H1 (cell line): ENCODE measurements at regions not wholly inside any gene's neighbourhood (a gene's known extent, or its start where the extent isn't known, plus 50 kb on each side); places are given as distances from the start of the nearest gene placed in this dataset.

Experiments used
- BACH1 ChIP-seq: IDR thresholded peaks from 2 replicates; pipeline ENCODE4 v1.6.1; 2012; ENCODE audit warnings: low read length, improper control_type of control experiment
- CBX5 ChIP-seq: fragments of 300-800, 300-1000 bp; sonication (generic); IDR thresholded peaks from 2 replicates; pipeline ENCODE4 v1.7.1; 2016; ENCODE audit warnings: antibody characterized with exemption, low read length, low read depth
- EP300 ChIP-seq, 2 experiments: IDR thresholded peaks; 1 replicate in 1 of 2; 2 replicates in 1 of 2; pipeline ENCODE4 v1.6.1; 2011 to 2012; ENCODE audit warnings: low read depth in 2 of 2, low read length in 2 of 2, mild to moderate bottlenecking in 2 of 2, borderline replicate concordance in 1 of 2, inconsistent platforms in 1 of 2, moderate library complexity in 1 of 2
- EZH2 ChIP-seq: fragments of 200-600 bp; sonication (generic); IDR thresholded peaks from 2 replicates; pipeline ENCODE4 v1.7.1; 2012; ENCODE audit warnings: low read depth, mild to moderate bottlenecking, moderate library complexity, low read length, inconsistent platforms; ENCODE audit not compliant: severe bottlenecking
- GABPA ChIP-seq: IDR thresholded peaks from 2 replicates; pipeline ENCODE4 v1.6.1; 2011; ENCODE audit warnings: mild to moderate bottlenecking, low read length, moderate library complexity, borderline replicate concordance; ENCODE audit not compliant: insufficient read depth
- JUN ChIP-seq: IDR thresholded peaks from 2 replicates; pipeline ENCODE4 v1.6.1; 2011; ENCODE audit warnings: low read depth, mild to moderate bottlenecking, improper control_type of control experiment, low read length
- JUND ChIP-seq: IDR thresholded peaks from 2 replicates; pipeline ENCODE4 v1.6.1; 2011; ENCODE audit warnings: mild to moderate bottlenecking, improper control_type of control experiment, low read length
- KDM1A ChIP-seq: fragments of 200-600, 300-600 bp; sonication (generic); IDR thresholded peaks from 2 replicates; pipeline ENCODE4 v1.7.1; 2016; ENCODE audit warnings: mild to moderate bottlenecking, low read length, borderline replicate concordance
- PHF8 ChIP-seq: fragments of 200-600 bp; sonication (generic); conservative IDR thresholded peaks from 2 replicates; pipeline ENCODE4 v1.7.1; 2012; ENCODE audit warnings: low read depth, mild to moderate bottlenecking, inconsistent platforms, low read length, moderate library complexity
- RAD21 ChIP-seq, 2 experiments: IDR thresholded peaks in 1 of 2; conservative IDR thresholded peaks in 1 of 2; 2 replicates each; pipeline ENCODE4 v1.6.1; 2011; ENCODE audit warnings: low read depth in 2 of 2, low read length in 2 of 2, improper control_type of control experiment in 1 of 2, inconsistent platforms in 1 of 2, mild to moderate bottlenecking in 1 of 2, moderate library complexity in 1 of 2
- TAF1 ChIP-seq: IDR thresholded peaks from 2 replicates; pipeline ENCODE4 v1.6.1; 2011; ENCODE audit warnings: mild to moderate bottlenecking, low read depth, low read length
- TF ChIP-seq, protein P1 (sequence below), 3 experiments: IDR thresholded peaks; 1 replicate in 2 of 3; 2 replicates in 1 of 3; pipeline versions ENCODE4 v1.5.1 to v1.6.1; 2011; ENCODE audit warnings: low read length in 3 of 3, mild to moderate bottlenecking in 3 of 3, inconsistent platforms in 2 of 3, low read depth in 1 of 3, moderate library complexity in 1 of 3; ENCODE audit not compliant: insufficient read depth in 1 of 3; ENCODE audit errors: control extremely low read depth in 1 of 3
- TF ChIP-seq, protein P2 (sequence below): IDR thresholded peaks from 2 replicates; pipeline ENCODE4 v1.6.1; 2012; ENCODE audit warnings: low read length, inconsistent platforms

DNA sequence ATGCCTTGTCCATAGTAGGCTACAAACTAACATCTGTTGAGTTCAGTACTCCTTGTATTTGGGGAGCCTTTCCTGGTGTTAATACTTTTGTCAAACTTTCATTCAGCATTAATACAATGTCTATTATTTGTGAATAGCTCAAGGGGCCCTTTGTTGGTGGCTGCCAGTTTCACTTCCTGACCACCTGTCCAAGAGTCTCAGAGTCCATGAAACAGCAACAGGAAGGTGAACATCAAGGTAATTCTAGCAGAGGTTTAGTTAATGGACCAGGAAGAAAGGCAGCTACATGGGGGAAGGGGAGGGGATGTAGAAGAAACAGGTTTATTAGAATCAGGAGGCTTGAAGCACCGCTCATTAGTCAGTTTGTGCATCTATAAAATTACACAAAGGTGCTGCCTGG is 386.9 kb downstream of the PDCD6IP start:
- TF ChIP-seq JUN (no peak), CBX5 (no peak), BACH1 (no peak), JUND (no peak), RAD21 (IDR thresholded peaks at IDR 0.05 in 1 of 2, conservative IDR thresholded peaks at IDR 0.05 in 1 of 2; ENCODE audit: low read depth in 2 of 2, low read length in 2 of 2) (no peak), PHF8 (no peak), EZH2 (no peak), KDM1A (no peak), GABPA (no peak), TAF1 (no peak), EP300 (IDR thresholded peaks at IDR 0.05; ENCODE audit: borderline replicate concordance in 1 of 2, low read depth in 2 of 2, low read length in 2 of 2) (no peak)
- TF ChIP-seq, protein P1, sequence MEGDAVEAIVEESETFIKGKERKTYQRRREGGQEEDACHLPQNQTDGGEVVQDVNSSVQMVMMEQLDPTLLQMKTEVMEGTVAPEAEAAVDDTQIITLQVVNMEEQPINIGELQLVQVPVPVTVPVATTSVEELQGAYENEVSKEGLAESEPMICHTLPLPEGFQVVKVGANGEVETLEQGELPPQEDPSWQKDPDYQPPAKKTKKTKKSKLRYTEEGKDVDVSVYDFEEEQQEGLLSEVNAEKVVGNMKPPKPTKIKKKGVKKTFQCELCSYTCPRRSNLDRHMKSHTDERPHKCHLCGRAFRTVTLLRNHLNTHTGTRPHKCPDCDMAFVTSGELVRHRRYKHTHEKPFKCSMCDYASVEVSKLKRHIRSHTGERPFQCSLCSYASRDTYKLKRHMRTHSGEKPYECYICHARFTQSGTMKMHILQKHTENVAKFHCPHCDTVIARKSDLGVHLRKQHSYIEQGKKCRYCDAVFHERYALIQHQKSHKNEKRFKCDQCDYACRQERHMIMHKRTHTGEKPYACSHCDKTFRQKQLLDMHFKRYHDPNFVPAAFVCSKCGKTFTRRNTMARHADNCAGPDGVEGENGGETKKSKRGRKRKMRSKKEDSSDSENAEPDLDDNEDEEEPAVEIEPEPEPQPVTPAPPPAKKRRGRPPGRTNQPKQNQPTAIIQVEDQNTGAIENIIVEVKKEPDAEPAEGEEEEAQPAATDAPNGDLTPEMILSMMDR (IDR thresholded peaks at IDR 0.05; ENCODE audit: control extremely low read depth in 1 of 3, insufficient read depth in 1 of 3, low read depth in 1 of 3, low read length in 3 of 3) = no peak
- TF ChIP-seq, protein P2, sequence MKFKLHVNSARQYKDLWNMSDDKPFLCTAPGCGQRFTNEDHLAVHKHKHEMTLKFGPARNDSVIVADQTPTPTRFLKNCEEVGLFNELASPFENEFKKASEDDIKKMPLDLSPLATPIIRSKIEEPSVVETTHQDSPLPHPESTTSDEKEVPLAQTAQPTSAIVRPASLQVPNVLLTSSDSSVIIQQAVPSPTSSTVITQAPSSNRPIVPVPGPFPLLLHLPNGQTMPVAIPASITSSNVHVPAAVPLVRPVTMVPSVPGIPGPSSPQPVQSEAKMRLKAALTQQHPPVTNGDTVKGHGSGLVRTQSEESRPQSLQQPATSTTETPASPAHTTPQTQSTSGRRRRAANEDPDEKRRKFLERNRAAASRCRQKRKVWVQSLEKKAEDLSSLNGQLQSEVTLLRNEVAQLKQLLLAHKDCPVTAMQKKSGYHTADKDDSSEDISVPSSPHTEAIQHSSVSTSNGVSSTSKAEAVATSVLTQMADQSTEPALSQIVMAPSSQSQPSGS = no peak
